Fibroblast of mammary gland (primary cell): ENCODE measurements at regions not wholly inside any gene's neighbourhood (a gene's known extent, or its start where the extent isn't known, plus 50 kb on each side); places are given as distances from the start of the nearest gene placed in this dataset.

Source experiments
- DNase-seq: peaks from one replicate; pipeline ENCODE4 v3.0.0-alpha.2; 2010; ENCODE audit warnings: low read depth
- H3K4me3 ChIP-seq: 2 replicates; pipeline ENCODE4 v1.5.1; 2011; ENCODE audit warnings: low read depth, mild to moderate bottlenecking, low read length, moderate library complexity; ENCODE audit not compliant: control insufficient read depth
- CTCF ChIP-seq: conservative IDR thresholded peaks from 2 replicates; pipeline ENCODE4 v1.5.1; 2011; ENCODE audit warnings: low read depth, low read length, inconsistent platforms; ENCODE audit not compliant: control insufficient read depth, insufficient read depth

GRCh38 chr9:87160148-87161102 is 213.1 kb upstream of the GAS1 start:
- H3K4me3 ChIP-seq = no peak overlapping the region

GRCh38 chr9:87167161-87167560 is 219.9 kb upstream of the GAS1 start:
- H3K4me3 ChIP-seq = no peak overlapping the region
- DNase-seq = no peak
- TF ChIP-seq CTCF = no peak

More at GRCh38 chr9:87160148-87161102, 213.1 kb upstream of the GAS1 start:
- DNase-seq = no peak
- no peak for TF ChIP-seq CTCF

GRCh38 chr9:87167582-87167981 is 220.3 kb upstream of the GAS1 start:
- TF ChIP-seq CTCF = no peak
- H3K4me3 ChIP-seq = no peak overlapping the region
- peak; percentile 59 for DNase-seq

GRCh38 chr9:87178302-87178701 is 231.0 kb upstream of the GAS1 start:
- H3K4me3 ChIP-seq = no peak overlapping the region
- no peak for TF ChIP-seq CTCF
- no peak for DNase-seq

GRCh38 chr9:87179553-87180340 is 232.4 kb upstream of the GAS1 start:
- TF ChIP-seq CTCF = no peak
- no peak for DNase-seq
- no peak overlapping the region for H3K4me3 ChIP-seq

GRCh38 chr9:87180361-87180760 is 233.1 kb upstream of the GAS1 start:
- DNase-seq = no peak
- no peak overlapping the region for H3K4me3 ChIP-seq
- TF ChIP-seq CTCF = no peak
